ENCODE measurements at regions not wholly inside any gene's neighbourhood (a gene's known extent, or its start where the extent isn't known, plus 50 kb on each side); places are given as distances from the start of the nearest gene placed in this dataset.

DNA sequence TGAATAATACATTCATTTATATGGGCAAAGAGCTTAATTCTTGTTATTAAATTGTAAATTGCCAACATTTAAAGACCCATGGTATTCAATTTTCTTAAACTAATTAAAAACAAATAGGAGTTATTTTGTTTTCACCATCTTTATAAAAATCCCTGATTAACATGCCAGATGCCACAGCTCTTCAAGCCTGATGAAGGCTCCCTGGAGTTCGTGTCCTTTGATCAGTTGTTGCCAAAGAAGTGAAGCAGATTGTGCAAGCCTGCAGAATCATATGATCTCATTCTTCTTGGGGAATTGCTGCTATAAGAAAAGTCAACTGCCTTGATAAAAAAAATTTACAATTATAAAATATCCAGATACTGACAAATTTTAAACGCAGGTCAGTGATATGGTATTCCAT lies 288.3 kb upstream of the PPFIA2 start:
- Mint-ChIP-seq H3K27me3 (ENCODE audit: low read depth) (no peaks in the 10 kb centered on the region), H3K36me3 (no peaks in the 10 kb centered on the region), H3K9me3 (peaks cover 8% of the 10 kb centered on the region), H3K4me1 (no peaks in the 10 kb centered on the region), H3K27ac (no peak overlapping the region), H3K4me3 (no peak overlapping the region)
- ChIA-PET CTCF (no interaction called here), POLR2A (no interaction called here)
- TF ChIP-seq TEAD4 (CRISPR knock-in tag; IDR thresholded peaks at IDR 0.05) = no peak
- TF ChIP-seq, protein P1, sequence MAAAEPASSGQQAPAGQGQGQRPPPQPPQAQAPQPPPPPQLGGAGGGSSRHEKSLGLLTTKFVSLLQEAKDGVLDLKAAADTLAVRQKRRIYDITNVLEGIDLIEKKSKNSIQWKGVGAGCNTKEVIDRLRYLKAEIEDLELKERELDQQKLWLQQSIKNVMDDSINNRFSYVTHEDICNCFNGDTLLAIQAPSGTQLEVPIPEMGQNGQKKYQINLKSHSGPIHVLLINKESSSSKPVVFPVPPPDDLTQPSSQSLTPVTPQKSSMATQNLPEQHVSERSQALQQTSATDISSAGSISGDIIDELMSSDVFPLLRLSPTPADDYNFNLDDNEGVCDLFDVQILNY (CRISPR knock-in tag; IDR thresholded peaks at IDR 0.05) = no peak
- no peak for TF ChIP-seq ZNF121 (CRISPR knock-in tag; IDR thresholded peaks at IDR 0.05)
- no peak for TF ChIP-seq JUN (CRISPR knock-in tag; IDR thresholded peaks at IDR 0.05)
- ATAC-seq (no peak), DNase-seq (ENCODE audit: low spot score) (no peak)

DNA sequence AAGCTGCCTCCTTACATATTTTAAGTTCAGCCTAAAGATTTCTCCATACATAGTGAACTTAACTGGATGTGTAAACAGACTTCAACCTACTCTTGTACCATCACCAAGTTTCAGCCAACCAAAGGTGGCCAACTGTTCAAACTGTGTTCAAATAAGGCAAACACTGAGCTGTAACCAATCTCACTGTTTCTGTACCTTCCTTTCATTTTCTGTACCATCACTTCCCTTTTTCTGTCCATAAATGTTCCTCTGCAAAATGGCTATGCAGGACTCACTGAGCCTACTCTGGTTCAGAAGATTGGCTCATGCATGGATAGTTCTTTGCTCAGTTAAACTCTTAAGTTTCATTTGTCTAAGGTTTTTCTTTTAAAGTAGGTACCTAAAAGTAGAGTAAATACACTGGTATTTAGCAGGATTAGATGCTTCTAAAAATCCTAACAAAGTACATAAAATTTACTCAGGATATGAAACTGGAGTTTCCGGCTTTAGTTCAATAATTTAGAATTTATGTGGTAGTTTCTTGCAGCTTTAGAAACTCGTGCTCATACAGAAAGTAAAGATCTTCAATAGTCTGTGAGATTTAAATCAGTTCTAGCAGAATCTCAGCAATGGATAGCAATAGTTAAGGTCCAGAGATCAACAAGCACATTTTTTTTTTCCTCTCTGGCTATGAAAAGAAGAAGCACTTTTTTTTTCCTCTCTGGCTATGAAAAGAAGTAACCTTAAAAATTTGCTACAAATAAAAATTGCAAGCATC lies 282.0 kb upstream of the PPFIA2 start:
- Mint-ChIP-seq H3K36me3 (no peaks in the 10 kb centered on the region), H3K27me3 (ENCODE audit: low read depth) (no peaks in the 10 kb centered on the region), H3K4me1 (no peaks in the 10 kb centered on the region), H3K4me3 (no peak overlapping the region), H3K27ac (no peak overlapping the region), H3K9me3 (peaks cover under 1% of the 10 kb centered on the region; the same call in 1 of the 2 replicates)
- CTCF ChIA-PET = no interaction called here
- TF ChIP-seq KAT7 (CRISPR knock-in tag; IDR thresholded peaks at IDR 0.05; ENCODE audit: borderline replicate concordance) (no peak), ZNF416 (CRISPR knock-in tag; IDR thresholded peaks at IDR 0.05) (no peak), RELA (CRISPR knock-in tag; IDR thresholded peaks at IDR 0.05; ENCODE audit: borderline replicate concordance) (no peak), ETV6 (CRISPR knock-in tag; IDR thresholded peaks at IDR 0.05) (no peak), ZNF317 (CRISPR knock-in tag; IDR thresholded peaks at IDR 0.05; ENCODE audit: borderline replicate concordance, low read depth) (no peak), SOX15 (CRISPR knock-in tag; IDR thresholded peaks at IDR 0.05) (no peak), ZNF263 (CRISPR knock-in tag; IDR thresholded peaks at IDR 0.05; ENCODE audit: low read depth) (no peak), ZNF423 (CRISPR knock-in tag; IDR thresholded peaks at IDR 0.05) (no peak), FOXP1 (CRISPR knock-in tag; IDR thresholded peaks at IDR 0.05; ENCODE audit: borderline replicate concordance) (no peak), SP1 (CRISPR knock-in tag; conservative IDR thresholded peaks at IDR 0.05) (no peak)
- TF ChIP-seq, protein P2, sequence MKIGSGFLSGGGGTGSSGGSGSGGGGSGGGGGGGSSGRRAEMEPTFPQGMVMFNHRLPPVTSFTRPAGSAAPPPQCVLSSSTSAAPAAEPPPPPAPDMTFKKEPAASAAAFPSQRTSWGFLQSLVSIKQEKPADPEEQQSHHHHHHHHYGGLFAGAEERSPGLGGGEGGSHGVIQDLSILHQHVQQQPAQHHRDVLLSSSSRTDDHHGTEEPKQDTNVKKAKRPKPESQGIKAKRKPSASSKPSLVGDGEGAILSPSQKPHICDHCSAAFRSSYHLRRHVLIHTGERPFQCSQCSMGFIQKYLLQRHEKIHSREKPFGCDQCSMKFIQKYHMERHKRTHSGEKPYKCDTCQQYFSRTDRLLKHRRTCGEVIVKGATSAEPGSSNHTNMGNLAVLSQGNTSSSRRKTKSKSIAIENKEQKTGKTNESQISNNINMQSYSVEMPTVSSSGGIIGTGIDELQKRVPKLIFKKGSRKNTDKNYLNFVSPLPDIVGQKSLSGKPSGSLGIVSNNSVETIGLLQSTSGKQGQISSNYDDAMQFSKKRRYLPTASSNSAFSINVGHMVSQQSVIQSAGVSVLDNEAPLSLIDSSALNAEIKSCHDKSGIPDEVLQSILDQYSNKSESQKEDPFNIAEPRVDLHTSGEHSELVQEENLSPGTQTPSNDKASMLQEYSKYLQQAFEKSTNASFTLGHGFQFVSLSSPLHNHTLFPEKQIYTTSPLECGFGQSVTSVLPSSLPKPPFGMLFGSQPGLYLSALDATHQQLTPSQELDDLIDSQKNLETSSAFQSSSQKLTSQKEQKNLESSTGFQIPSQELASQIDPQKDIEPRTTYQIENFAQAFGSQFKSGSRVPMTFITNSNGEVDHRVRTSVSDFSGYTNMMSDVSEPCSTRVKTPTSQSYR (CRISPR knock-in tag; IDR thresholded peaks at IDR 0.05) = no peak
- TF ChIP-seq, protein P3, sequence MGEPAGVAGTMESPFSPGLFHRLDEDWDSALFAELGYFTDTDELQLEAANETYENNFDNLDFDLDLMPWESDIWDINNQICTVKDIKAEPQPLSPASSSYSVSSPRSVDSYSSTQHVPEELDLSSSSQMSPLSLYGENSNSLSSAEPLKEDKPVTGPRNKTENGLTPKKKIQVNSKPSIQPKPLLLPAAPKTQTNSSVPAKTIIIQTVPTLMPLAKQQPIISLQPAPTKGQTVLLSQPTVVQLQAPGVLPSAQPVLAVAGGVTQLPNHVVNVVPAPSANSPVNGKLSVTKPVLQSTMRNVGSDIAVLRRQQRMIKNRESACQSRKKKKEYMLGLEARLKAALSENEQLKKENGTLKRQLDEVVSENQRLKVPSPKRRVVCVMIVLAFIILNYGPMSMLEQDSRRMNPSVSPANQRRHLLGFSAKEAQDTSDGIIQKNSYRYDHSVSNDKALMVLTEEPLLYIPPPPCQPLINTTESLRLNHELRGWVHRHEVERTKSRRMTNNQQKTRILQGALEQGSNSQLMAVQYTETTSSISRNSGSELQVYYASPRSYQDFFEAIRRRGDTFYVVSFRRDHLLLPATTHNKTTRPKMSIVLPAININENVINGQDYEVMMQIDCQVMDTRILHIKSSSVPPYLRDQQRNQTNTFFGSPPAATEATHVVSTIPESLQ (CRISPR knock-in tag; IDR thresholded peaks at IDR 0.05) = no peak
- TF ChIP-seq, protein P4, sequence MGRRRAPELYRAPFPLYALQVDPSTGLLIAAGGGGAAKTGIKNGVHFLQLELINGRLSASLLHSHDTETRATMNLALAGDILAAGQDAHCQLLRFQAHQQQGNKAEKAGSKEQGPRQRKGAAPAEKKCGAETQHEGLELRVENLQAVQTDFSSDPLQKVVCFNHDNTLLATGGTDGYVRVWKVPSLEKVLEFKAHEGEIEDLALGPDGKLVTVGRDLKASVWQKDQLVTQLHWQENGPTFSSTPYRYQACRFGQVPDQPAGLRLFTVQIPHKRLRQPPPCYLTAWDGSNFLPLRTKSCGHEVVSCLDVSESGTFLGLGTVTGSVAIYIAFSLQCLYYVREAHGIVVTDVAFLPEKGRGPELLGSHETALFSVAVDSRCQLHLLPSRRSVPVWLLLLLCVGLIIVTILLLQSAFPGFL (CRISPR knock-in tag; IDR thresholded peaks at IDR 0.05; ENCODE audit: borderline replicate concordance) = no peak
- TF ChIP-seq, protein P5, sequence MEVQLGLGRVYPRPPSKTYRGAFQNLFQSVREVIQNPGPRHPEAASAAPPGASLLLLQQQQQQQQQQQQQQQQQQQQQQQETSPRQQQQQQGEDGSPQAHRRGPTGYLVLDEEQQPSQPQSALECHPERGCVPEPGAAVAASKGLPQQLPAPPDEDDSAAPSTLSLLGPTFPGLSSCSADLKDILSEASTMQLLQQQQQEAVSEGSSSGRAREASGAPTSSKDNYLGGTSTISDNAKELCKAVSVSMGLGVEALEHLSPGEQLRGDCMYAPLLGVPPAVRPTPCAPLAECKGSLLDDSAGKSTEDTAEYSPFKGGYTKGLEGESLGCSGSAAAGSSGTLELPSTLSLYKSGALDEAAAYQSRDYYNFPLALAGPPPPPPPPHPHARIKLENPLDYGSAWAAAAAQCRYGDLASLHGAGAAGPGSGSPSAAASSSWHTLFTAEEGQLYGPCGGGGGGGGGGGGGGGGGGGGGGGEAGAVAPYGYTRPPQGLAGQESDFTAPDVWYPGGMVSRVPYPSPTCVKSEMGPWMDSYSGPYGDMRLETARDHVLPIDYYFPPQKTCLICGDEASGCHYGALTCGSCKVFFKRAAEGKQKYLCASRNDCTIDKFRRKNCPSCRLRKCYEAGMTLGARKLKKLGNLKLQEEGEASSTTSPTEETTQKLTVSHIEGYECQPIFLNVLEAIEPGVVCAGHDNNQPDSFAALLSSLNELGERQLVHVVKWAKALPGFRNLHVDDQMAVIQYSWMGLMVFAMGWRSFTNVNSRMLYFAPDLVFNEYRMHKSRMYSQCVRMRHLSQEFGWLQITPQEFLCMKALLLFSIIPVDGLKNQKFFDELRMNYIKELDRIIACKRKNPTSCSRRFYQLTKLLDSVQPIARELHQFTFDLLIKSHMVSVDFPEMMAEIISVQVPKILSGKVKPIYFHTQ (CRISPR knock-in tag; IDR thresholded peaks at IDR 0.05) = no peak
- TF ChIP-seq, protein P6, sequence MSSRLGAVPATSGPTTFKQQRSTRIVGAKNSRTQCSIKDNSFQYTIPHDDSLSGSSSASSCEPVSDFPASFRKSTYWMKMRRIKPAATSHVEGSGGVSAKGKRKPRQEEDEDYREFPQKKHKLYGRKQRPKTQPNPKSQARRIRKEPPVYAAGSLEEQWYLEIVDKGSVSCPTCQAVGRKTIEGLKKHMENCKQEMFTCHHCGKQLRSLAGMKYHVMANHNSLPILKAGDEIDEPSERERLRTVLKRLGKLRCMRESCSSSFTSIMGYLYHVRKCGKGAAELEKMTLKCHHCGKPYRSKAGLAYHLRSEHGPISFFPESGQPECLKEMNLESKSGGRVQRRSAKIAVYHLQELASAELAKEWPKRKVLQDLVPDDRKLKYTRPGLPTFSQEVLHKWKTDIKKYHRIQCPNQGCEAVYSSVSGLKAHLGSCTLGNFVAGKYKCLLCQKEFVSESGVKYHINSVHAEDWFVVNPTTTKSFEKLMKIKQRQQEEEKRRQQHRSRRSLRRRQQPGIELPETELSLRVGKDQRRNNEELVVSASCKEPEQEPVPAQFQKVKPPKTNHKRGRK (CRISPR knock-in tag; IDR thresholded peaks at IDR 0.05; ENCODE audit: borderline replicate concordance) = no peak
- TF ChIP-seq, protein P7, sequence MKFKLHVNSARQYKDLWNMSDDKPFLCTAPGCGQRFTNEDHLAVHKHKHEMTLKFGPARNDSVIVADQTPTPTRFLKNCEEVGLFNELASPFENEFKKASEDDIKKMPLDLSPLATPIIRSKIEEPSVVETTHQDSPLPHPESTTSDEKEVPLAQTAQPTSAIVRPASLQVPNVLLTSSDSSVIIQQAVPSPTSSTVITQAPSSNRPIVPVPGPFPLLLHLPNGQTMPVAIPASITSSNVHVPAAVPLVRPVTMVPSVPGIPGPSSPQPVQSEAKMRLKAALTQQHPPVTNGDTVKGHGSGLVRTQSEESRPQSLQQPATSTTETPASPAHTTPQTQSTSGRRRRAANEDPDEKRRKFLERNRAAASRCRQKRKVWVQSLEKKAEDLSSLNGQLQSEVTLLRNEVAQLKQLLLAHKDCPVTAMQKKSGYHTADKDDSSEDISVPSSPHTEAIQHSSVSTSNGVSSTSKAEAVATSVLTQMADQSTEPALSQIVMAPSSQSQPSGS (CRISPR knock-in tag; IDR thresholded peaks at IDR 0.05; ENCODE audit: borderline replicate concordance, low read depth) = no peak
- TF ChIP-seq, protein P8, sequence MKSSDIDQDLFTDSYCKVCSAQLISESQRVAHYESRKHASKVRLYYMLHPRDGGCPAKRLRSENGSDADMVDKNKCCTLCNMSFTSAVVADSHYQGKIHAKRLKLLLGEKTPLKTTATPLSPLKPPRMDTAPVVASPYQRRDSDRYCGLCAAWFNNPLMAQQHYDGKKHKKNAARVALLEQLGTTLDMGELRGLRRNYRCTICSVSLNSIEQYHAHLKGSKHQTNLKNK (CRISPR knock-in tag; IDR thresholded peaks at IDR 0.05) = no peak
- POLR2A ChIA-PET = no interaction called here
- ATAC-seq = no peak
- no peak for DNase-seq (ENCODE audit: low spot score)
